ENCODE measurements at regions not wholly inside any gene's neighbourhood (a gene's known extent, or its start where the extent isn't known, plus 50 kb on each side); places are given as distances from the start of the nearest gene placed in this dataset.

DNA sequence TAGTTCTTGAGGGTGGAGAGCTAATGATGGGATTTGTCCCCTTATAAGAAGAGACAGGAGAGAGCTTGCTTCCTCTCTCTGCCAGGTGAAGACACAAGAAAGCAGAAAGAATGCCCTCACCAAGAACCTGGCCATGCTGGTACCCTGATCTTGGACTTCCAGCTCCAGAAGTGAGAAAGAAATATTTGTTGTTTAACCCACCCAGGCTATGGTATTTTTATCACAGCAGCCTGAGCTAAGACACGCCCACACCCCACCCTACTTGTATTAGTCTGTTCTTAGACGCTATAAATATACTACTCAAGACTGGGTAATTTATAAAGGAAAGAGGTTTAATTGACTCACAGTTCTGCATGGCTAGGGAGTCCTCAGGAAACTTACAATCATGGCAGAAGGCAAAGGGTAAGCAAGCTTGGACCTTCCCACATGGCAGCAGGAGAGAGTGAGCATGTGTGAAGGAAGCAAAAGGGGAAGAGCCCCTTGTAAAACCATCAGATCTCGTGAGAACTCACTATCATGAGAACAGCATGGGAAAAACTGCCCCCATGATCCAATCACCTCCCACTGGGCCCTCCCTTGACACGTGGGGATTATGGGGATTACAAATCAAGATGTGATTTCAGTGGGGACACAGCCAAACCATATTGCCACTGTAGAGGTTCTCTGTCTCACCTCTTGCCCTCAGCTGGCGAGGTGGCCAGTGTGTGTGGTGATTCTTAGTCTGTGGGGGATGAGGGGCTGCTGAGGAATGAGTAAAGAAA lies 57.4 kb upstream of the RCBTB2 start:
- H3K79me1 ChIP-seq (ENCODE audit: low read depth in 1 of 2, low read length in 2 of 2), result no peaks in the 10 kb centered on the region
- no peak overlapping the region for H2AK5ac ChIP-seq (ENCODE audit: low read depth, low read length)
- dilution Hi-C loops (cut with HindIII; ENCODE audit: low sequenced_read_pairs, unreplicated experiment), result no loop called here
- no peaks in the 10 kb centered on the region for H3K4me1 ChIP-seq (ENCODE audit: control insufficient read depth, insufficient read depth, low read length)
- no peak for ATAC-seq (ENCODE audit: low read depth)
- no peak overlapping the region for H2AK9ac ChIP-seq (replicated peaks; ENCODE audit: low read depth, low read length, poor library complexity)
- H3K4me2 ChIP-seq (ENCODE audit: low read depth, low read length), result no peak overlapping the region
- intact Hi-C loops (cut with micrococcal nuclease), result no loop called here
- CTCF ChIA-PET, result no interaction called here
- no peak overlapping the region for H3K4me3 ChIP-seq (ENCODE audit: insufficient read depth, low read depth, low read length)
- H2BK20ac ChIP-seq (ENCODE audit: low read depth, low read length), result no peak overlapping the region
- no peak overlapping the region for H3K4ac ChIP-seq (ENCODE audit: low read depth, low read length)
- no peaks in the 10 kb centered on the region for H3K36me3 ChIP-seq (ENCODE audit: control insufficient read depth, insufficient read depth, low read length)
- no peak overlapping the region for H4K5ac ChIP-seq (ENCODE audit: low read depth, low read length)
- peaks cover 2% of the 10 kb centered on the region for H3K27me3 ChIP-seq (ENCODE audit: control insufficient read depth, insufficient read depth, low read length)
- POLR2A ChIA-PET (ENCODE audit: unreplicated experiment), result no interaction called here
- H2BK120ac ChIP-seq (ENCODE audit: low read depth, low read length), result no peak overlapping the region
- no peak overlapping the region for H3K23ac ChIP-seq (ENCODE audit: low read depth, low read length)
- no peak overlapping the region for H2BK15ac ChIP-seq (ENCODE audit: low read depth, low read length)
- no peak for DNase-seq
- no peak overlapping the region for H3K9ac ChIP-seq (ENCODE audit: low read depth, low read length)
- no peak overlapping the region for H3K27ac ChIP-seq (ENCODE audit: insufficient read depth, low read length)
- BruUV-seq (replicated peaks), result no TSS peak
- no peak overlapping the region for H3K56ac ChIP-seq (ENCODE audit: extremely low read depth, insufficient read depth, low read length)
- peak overlapping the region; percentile 33 for H2AFZ ChIP-seq (replicated peaks; ENCODE audit: low read length, poor library complexity)
- H4K8ac ChIP-seq (ENCODE audit: low read depth in 2 of 2, low read length in 2 of 2), result no peak overlapping the region
- no peak overlapping the region for H3K14ac ChIP-seq (replicated peaks; ENCODE audit: low read depth, low read length)
- H3K9me3 ChIP-seq (ENCODE audit: control insufficient read depth, insufficient read depth, low read length), result peaks cover 3% of the 10 kb centered on the region; the same call in 1 of the 2 replicates
- no peak overlapping the region for H3K18ac ChIP-seq (ENCODE audit: low read depth, low read length)
- TF ChIP-seq RAD21 (IDR thresholded peaks at IDR 0.05; ENCODE audit: low read length), result no peak
- TF ChIP-seq, protein P1, sequence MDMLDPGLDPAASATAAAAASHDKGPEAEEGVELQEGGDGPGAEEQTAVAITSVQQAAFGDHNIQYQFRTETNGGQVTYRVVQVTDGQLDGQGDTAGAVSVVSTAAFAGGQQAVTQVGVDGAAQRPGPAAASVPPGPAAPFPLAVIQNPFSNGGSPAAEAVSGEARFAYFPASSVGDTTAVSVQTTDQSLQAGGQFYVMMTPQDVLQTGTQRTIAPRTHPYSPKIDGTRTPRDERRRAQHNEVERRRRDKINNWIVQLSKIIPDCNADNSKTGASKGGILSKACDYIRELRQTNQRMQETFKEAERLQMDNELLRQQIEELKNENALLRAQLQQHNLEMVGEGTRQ (IDR thresholded peaks at IDR 0.05; ENCODE audit: low read depth, low read length), result no peak
- no peak for TF ChIP-seq BHLHE40 (IDR thresholded peaks at IDR 0.05; ENCODE audit: low read depth, low read length)
- no peak for TF ChIP-seq MAZ (IDR thresholded peaks at IDR 0.05; ENCODE audit: borderline replicate concordance, low read depth, low read length)
- TF ChIP-seq CHD1 (IDR thresholded peaks at IDR 0.05; ENCODE audit: low read depth, low read length), result no peak
- TF ChIP-seq MAFK (IDR thresholded peaks at IDR 0.05; ENCODE audit: low read depth, low read length), result no peak
- TF ChIP-seq, protein P2, sequence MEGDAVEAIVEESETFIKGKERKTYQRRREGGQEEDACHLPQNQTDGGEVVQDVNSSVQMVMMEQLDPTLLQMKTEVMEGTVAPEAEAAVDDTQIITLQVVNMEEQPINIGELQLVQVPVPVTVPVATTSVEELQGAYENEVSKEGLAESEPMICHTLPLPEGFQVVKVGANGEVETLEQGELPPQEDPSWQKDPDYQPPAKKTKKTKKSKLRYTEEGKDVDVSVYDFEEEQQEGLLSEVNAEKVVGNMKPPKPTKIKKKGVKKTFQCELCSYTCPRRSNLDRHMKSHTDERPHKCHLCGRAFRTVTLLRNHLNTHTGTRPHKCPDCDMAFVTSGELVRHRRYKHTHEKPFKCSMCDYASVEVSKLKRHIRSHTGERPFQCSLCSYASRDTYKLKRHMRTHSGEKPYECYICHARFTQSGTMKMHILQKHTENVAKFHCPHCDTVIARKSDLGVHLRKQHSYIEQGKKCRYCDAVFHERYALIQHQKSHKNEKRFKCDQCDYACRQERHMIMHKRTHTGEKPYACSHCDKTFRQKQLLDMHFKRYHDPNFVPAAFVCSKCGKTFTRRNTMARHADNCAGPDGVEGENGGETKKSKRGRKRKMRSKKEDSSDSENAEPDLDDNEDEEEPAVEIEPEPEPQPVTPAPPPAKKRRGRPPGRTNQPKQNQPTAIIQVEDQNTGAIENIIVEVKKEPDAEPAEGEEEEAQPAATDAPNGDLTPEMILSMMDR (conservative IDR thresholded peaks at IDR 0.05; ENCODE audit: low read depth, low read length), result no peak
- TF ChIP-seq SMC3 (IDR thresholded peaks at IDR 0.05; ENCODE audit: low read depth, low read length), result no peak
- H2BK5ac ChIP-seq (ENCODE audit: low read depth, low read length, poor library complexity, severe bottlenecking), result no peak overlapping the region
- WGBS, 2 experiments (ENCODE audit: extremely low coverage in 2 of 2, insufficient read length in 1 of 2), result 50% methylated on average over 1 of the region's 5 CpGs; no CpG with 5 or more reads in 1 of the 2 experiments
- no peak overlapping the region for H4K91ac ChIP-seq (ENCODE audit: insufficient read depth, low read depth, low read length)
- H3K9me1 ChIP-seq (ENCODE audit: insufficient read depth, low read length), result no peaks in the 10 kb centered on the region
- H4K20me1 ChIP-seq (ENCODE audit: insufficient read depth, low read length), result no peaks in the 10 kb centered on the region
- in situ Hi-C loops (cut with MboI; ENCODE audit: low sequenced_read_pairs), result no loop called here
